Activated naive CD4-positive, alpha-beta T cell (primary cell): ENCODE measurements at regions not wholly inside any gene's neighbourhood (a gene's known extent, or its start where the extent isn't known, plus 50 kb on each side); places are given as distances from the start of the nearest gene placed in this dataset.
"Not testable (repeated sequence)": the region's sequence is repeated elsewhere in the genome, so short reads cannot be mapped to it uniquely, and the experiment has no call there.

Experiments
- DNase-seq, 4 experiments: peaks; one replicate each; lab custom pipeline; 2025; lab: John Stamatoyannopoulos, UW

- no peak for DNase-seq
These were observed 118.8 kb upstream of the IVNS1ABP start for GRCh38 chr1:185435696-185436379.

- DNase-seq = no peak
These were observed 117.7 kb upstream of the IVNS1ABP start for GRCh38 chr1:185434721-185435120.

GRCh38 chr1:185433667-185434066 lies 116.6 kb upstream of the IVNS1ABP start:
- no peak for DNase-seq

- no peak for DNase-seq
These were observed 115.9 kb upstream of the IVNS1ABP start for GRCh38 chr1:185432948-185433347.

GRCh38 chr1:185431612-185432011 lies 114.6 kb upstream of the IVNS1ABP start:
- no peak for DNase-seq

- not testable (repeated sequence) for DNase-seq
These were observed 112.6 kb upstream of the IVNS1ABP start for GRCh38 chr1:185429668-185430067.

GRCh38 chr1:185427776-185428175 lies 110.7 kb upstream of the IVNS1ABP start:
- DNase-seq = no peak

- no peak for DNase-seq
These were observed 110.2 kb upstream of the IVNS1ABP start for GRCh38 chr1:185427264-185427663.

- no peak for DNase-seq
These were observed 109.8 kb upstream of the IVNS1ABP start for GRCh38 chr1:185426848-185427247.

GRCh38 chr1:185425163-185425562 lies 108.1 kb upstream of the IVNS1ABP start:
- DNase-seq = no peak

GRCh38 chr1:185421485-185422107 lies 104.6 kb upstream of the IVNS1ABP start:
- DNase-seq = no peak

- no peak for DNase-seq
These were observed 103.6 kb upstream of the IVNS1ABP start for GRCh38 chr1:185420588-185421081.

GRCh38 chr1:185419718-185420117 lies 102.7 kb upstream of the IVNS1ABP start:
- DNase-seq = no peak

- no peak for DNase-seq
These were observed 101.4 kb upstream of the IVNS1ABP start for GRCh38 chr1:185418472-185418871.

GRCh38 chr1:185412385-185413087 lies 95.5 kb upstream of the IVNS1ABP start:
- DNase-seq = no peak

GRCh38 chr1:185409763-185410528 lies 92.9 kb upstream of the IVNS1ABP start:
- DNase-seq = no peak

- no peak for DNase-seq
These were observed 92.3 kb upstream of the IVNS1ABP start for GRCh38 chr1:185409345-185409744.

- DNase-seq = no peak
These were observed 91.7 kb upstream of the IVNS1ABP start for GRCh38 chr1:185408700-185409270.

GRCh38 chr1:185406691-185407009 lies 89.6 kb upstream of the IVNS1ABP start:
- no peak for DNase-seq

GRCh38 chr1:185406006-185406690 lies 89.1 kb upstream of the IVNS1ABP start:
- DNase-seq = no peak

- DNase-seq = no peak
These were observed 88.0 kb upstream of the IVNS1ABP start for GRCh38 chr1:185404907-185405568.
